IPS-20b (cell line): ENCODE measurements at regions not wholly inside any gene's neighbourhood (a gene's known extent, or its start where the extent isn't known, plus 50 kb on each side); places are given as distances from the start of the nearest gene placed in this dataset.

Experiments used
- H3K27ac ChIP-seq: one replicate; pipeline ENCODE4 v1.5.1; 2013; ENCODE audit warnings: low read length
- H3K27me3 ChIP-seq: 2 replicates; pipeline ENCODE4 v1.6.1; 2013; ENCODE audit warnings: mild to moderate bottlenecking, low read length, inconsistent platforms; ENCODE audit not compliant: insufficient read depth
- H3K36me3 ChIP-seq: 2 replicates; pipeline ENCODE4 v1.6.1; 2013; ENCODE audit warnings: low read depth, mild to moderate bottlenecking, inconsistent platforms, low read length, moderate library complexity; ENCODE audit not compliant: insufficient read depth
- H3K4me1 ChIP-seq: 2 replicates; pipeline ENCODE4 v1.6.1; 2013; ENCODE audit warnings: mild to moderate bottlenecking, control low read depth, inconsistent platforms, low read length, moderate library complexity; ENCODE audit not compliant: insufficient read depth
- H3K4me3 ChIP-seq: 2 replicates; pipeline ENCODE4 v1.5.1; 2013; ENCODE audit warnings: mild to moderate bottlenecking, low read length, inconsistent platforms
- H3K9ac ChIP-seq: 2 replicates; pipeline ENCODE4 v1.6.1; 2013; ENCODE audit warnings: low read depth, mild to moderate bottlenecking, inconsistent platforms, low read length, moderate library complexity
- H3K9me3 ChIP-seq: 2 replicates; pipeline ENCODE4 v1.6.1; 2013; ENCODE audit warnings: mild to moderate bottlenecking, low read depth, low read length, inconsistent platforms; ENCODE audit not compliant: insufficient read depth

GRCh38 chr2:78561876-78562275 lies 463.6 kb upstream of the REG3G start:
- Histone ChIP-seq H3K4me1 (no peaks in the 10 kb centered on the region), H3K4me3 (no peak overlapping the region), H3K36me3 (no peaks in the 10 kb centered on the region), H3K27me3 (no peaks in the 10 kb centered on the region), H3K27ac (no peak overlapping the region), H3K9me3 (no peaks in the 10 kb centered on the region; the same call in 1 of the 2 replicates), H3K9ac (no peak overlapping the region)

- H3K27me3 ChIP-seq: no peaks in the 10 kb centered on the region
- H3K27ac ChIP-seq: no peak overlapping the region
- H3K9me3 ChIP-seq: no peaks in the 10 kb centered on the region
- H3K9ac ChIP-seq: no peak overlapping the region
- H3K36me3 ChIP-seq: no peaks in the 10 kb centered on the region
- no peaks in the 10 kb centered on the region; the same call in 1 of the 2 replicates for H3K4me1 ChIP-seq
- no peak overlapping the region for H3K4me3 ChIP-seq
These were observed 460.8 kb upstream of the REG3G start for GRCh38 chr2:78564666-78565065.

GRCh38 chr2:78568782-78569373 lies 456.6 kb upstream of the REG3G start:
- Histone ChIP-seq H3K27me3 (no peaks in the 10 kb centered on the region), H3K9me3 (no peaks in the 10 kb centered on the region), H3K4me3 (no peak overlapping the region), H3K9ac (no peak overlapping the region), H3K4me1 (no peaks in the 10 kb centered on the region; the same call in 1 of the 2 replicates), H3K27ac (no peak overlapping the region), H3K36me3 (no peaks in the 10 kb centered on the region)

GRCh38 chr2:78576409-78576808 lies 449.1 kb upstream of the REG3G start:
- Histone ChIP-seq H3K27me3 (no peaks in the 10 kb centered on the region), H3K36me3 (no peaks in the 10 kb centered on the region), H3K27ac (no peak overlapping the region), H3K9me3 (no peaks in the 10 kb centered on the region), H3K4me1 (peaks cover 5% of the 10 kb centered on the region; the same call in 1 of the 2 replicates), H3K9ac (no peak overlapping the region), H3K4me3 (no peak overlapping the region)

DNA sequence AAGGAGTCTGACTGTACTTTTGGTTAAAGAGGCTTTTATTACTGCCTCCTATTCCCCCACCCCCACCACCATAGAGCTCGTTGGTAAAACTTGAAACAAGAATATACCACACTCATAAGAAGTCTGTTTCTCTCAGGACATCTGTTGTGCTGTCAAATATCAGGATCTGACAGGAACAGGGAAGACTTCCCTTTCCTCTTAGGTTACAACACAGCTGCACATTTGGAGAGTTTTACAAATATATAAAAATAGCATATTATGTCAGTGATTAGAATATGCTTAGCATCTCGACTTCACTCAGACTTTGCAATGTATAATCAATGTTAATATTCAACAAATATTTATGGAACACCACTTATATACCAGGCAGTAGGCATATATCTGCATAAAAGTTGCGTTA lies 439.6 kb upstream of the REG3G start:
- no peaks in the 10 kb centered on the region for H3K27me3 ChIP-seq
- no peaks in the 10 kb centered on the region for H3K9me3 ChIP-seq
- no peaks in the 10 kb centered on the region for H3K36me3 ChIP-seq

DNA sequence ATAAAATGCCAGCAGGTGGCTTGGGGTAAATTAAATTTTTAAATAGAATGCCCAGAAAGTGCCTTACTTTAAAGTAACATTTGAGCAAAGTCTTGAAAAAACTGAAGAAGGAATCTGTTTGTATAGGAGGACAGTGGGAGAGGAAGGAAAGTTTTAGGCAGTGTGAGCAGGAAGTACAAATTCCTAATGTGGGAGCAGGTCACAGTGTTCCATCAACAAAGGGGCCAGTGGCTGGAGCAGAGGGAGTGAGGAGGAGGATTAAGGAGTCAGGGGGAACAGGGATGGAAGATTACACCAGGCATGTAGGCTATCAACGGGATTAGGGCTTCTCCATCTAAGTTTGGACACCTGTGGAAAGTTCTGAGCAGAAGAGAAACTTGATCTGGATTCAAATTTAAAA lies 439.2 kb upstream of the REG3G start:
- 0 out of 2 replicates have a peak, but pooled peaks cover 3% of the 10 kb centered on the region for H3K4me1 ChIP-seq
- no peaks in the 10 kb centered on the region for H3K9me3 ChIP-seq
- no peaks in the 10 kb centered on the region for H3K27me3 ChIP-seq

More for the DNA sequence above, 439.6 kb upstream of the REG3G start:
- H3K9ac ChIP-seq: no peak overlapping the region
- no peak overlapping the region for H3K4me3 ChIP-seq
- 0 out of 2 replicates have a peak, but pooled peaks cover 3% of the 10 kb centered on the region for H3K4me1 ChIP-seq
- no peak overlapping the region for H3K27ac ChIP-seq

GRCh38 chr2:78589871-78590270 lies 435.6 kb upstream of the REG3G start:
- Histone ChIP-seq H3K4me3 (no peak overlapping the region), H3K9me3 (no peaks in the 10 kb centered on the region), H3K27me3 (no peaks in the 10 kb centered on the region)

More for the DNA sequence above, 439.2 kb upstream of the REG3G start:
- no peak overlapping the region for H3K9ac ChIP-seq
- H3K27ac ChIP-seq: no peak overlapping the region
- H3K4me3 ChIP-seq: no peak overlapping the region
- no peaks in the 10 kb centered on the region for H3K36me3 ChIP-seq

GRCh38 chr2:78592491-78592890 lies 433.0 kb upstream of the REG3G start:
- Histone ChIP-seq H3K27ac (no peak overlapping the region), H3K36me3 (no peaks in the 10 kb centered on the region), H3K27me3 (no peaks in the 10 kb centered on the region), H3K4me3 (no peak overlapping the region), H3K4me1 (0 out of 2 replicates have a peak, but pooled peaks cover 4% of the 10 kb centered on the region), H3K9me3 (no peaks in the 10 kb centered on the region), H3K9ac (no peak overlapping the region)

More at GRCh38 chr2:78589871-78590270, 435.6 kb upstream of the REG3G start:
- H3K27ac ChIP-seq: no peak overlapping the region
- no peak overlapping the region for H3K9ac ChIP-seq
- 0 out of 2 replicates have a peak, but pooled peaks cover 7% of the 10 kb centered on the region for H3K4me1 ChIP-seq
- H3K36me3 ChIP-seq: no peaks in the 10 kb centered on the region

- H3K9me3 ChIP-seq: no peaks in the 10 kb centered on the region
- H3K27me3 ChIP-seq: no peaks in the 10 kb centered on the region
- no peak overlapping the region for H3K9ac ChIP-seq
- no peaks in the 10 kb centered on the region for H3K36me3 ChIP-seq
- H3K4me1 ChIP-seq: no peaks in the 10 kb centered on the region; the same call in 1 of the 2 replicates
- H3K27ac ChIP-seq: no peak overlapping the region
- no peak overlapping the region for H3K4me3 ChIP-seq
These were observed 424.4 kb upstream of the REG3G start for GRCh38 chr2:78601113-78601512.

DNA sequence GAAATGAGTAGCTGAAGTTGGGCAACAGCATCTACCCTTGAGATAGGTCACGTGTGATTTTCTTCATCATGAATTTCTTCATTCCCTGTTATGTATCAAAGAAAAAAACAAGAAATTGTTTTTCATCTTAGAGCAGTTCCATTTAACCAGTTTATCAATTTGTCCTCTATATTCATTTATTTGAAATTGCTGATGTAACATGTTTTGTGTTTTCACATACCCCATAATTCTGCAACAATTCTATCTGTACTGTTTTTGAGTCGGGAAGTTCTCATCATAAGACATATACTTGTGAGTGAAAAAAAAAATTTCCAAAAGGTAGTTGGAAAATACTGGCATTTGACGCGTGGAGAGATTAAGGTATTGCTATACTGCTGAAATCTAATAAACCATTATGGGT lies 422.6 kb upstream of the REG3G start:
- Histone ChIP-seq H3K27me3 (no peaks in the 10 kb centered on the region), H3K27ac (no peak overlapping the region), H3K36me3 (no peaks in the 10 kb centered on the region), H3K9me3 (no peaks in the 10 kb centered on the region), H3K4me3 (no peak overlapping the region), H3K4me1 (peaks cover 5% of the 10 kb centered on the region; the same call in 1 of the 2 replicates), H3K9ac (no peak overlapping the region)

GRCh38 chr2:78606895-78607294 lies 418.6 kb upstream of the REG3G start:
- no peaks in the 10 kb centered on the region for H3K9me3 ChIP-seq
- H3K27ac ChIP-seq: no peak overlapping the region
- H3K4me3 ChIP-seq: no peak overlapping the region
- no peak overlapping the region for H3K9ac ChIP-seq
- no peaks in the 10 kb centered on the region for H3K27me3 ChIP-seq
- no peaks in the 10 kb centered on the region for H3K36me3 ChIP-seq
- H3K4me1 ChIP-seq: peaks cover 5% of the 10 kb centered on the region; the same call in 1 of the 2 replicates

- no peak overlapping the region for H3K27ac ChIP-seq
- no peaks in the 10 kb centered on the region for H3K4me1 ChIP-seq
- no peaks in the 10 kb centered on the region for H3K27me3 ChIP-seq
- no peaks in the 10 kb centered on the region for H3K9me3 ChIP-seq
- H3K9ac ChIP-seq: no peak overlapping the region
- no peak overlapping the region for H3K4me3 ChIP-seq
- H3K36me3 ChIP-seq: no peaks in the 10 kb centered on the region
These were observed 410.8 kb upstream of the REG3G start for GRCh38 chr2:78614726-78615125.
